NCI-H2196 (cell line): ENCODE measurements at regions not wholly inside any gene's neighbourhood (a gene's known extent, or its start where the extent isn't known, plus 50 kb on each side); places are given as distances from the start of the nearest gene placed in this dataset.
"Not testable (repeated sequence)": the region's sequence is repeated elsewhere in the genome, so short reads cannot be mapped to it uniquely, and the experiment has no call there.

ENCODE experiments used
- DNase-seq: peaks from one replicate; lab custom pipeline; 2025; ENCODE audit not compliant: unreplicated experiment; lab: John Stamatoyannopoulos, UW

- DNase-seq: no peak
These were observed 610.5 kb downstream of the HTR1B start for GRCh38 chr6:76852776-76853175.

- not testable (repeated sequence) for DNase-seq
These were observed 613.9 kb downstream of the HTR1B start for GRCh38 chr6:76849274-76849970.

- no peak for DNase-seq
These were observed 620.1 kb downstream of the HTR1B start for GRCh38 chr6:76843054-76843822.

- DNase-seq: no peak
These were observed 622.4 kb downstream of the HTR1B start for GRCh38 chr6:76840865-76841264.

DNA sequence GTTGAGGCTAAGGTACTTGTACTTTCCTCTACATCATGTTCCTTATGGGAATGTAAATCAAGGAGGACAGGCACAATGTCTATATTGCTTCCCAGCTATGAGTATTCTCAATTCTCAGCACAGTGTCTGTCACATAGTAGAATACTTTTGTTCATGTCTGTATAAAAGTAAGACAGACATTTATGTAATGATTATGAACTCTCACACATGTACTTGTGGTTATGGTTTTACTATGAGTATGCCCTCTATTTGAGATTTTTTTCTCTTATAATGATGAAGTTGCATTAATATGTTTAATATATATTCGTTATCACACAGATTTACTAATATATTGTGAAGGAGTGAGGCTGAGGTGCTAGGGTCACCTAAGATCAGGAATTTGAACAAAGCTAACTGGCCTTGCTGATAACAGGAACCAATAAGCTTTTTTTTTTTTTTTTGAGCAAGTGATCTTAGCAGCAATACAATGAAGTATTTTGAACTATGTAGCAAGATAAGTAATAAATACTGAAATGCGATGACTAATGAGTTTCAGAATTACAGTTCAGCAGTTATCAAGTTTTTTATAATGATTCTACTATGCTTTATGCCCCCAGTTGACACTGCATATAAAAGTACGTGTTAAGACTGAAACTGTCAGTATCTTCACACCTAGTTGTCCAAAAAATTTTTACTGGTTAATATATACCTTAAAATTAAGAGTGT lies 623.1 kb downstream of the HTR1B start:
- DNase-seq: no peak

- no peak for DNase-seq
These were observed 623.8 kb downstream of the HTR1B start for GRCh38 chr6:76839505-76839904.

- DNase-seq: no peak
These were observed 625.7 kb downstream of the HTR1B start for GRCh38 chr6:76837564-76837963.

GRCh38 chr6:76835695-76836094 lies 627.6 kb downstream of the HTR1B start:
- no peak for DNase-seq

- DNase-seq: no peak
These were observed 628.0 kb downstream of the HTR1B start for GRCh38 chr6:76835293-76835692.

DNA sequence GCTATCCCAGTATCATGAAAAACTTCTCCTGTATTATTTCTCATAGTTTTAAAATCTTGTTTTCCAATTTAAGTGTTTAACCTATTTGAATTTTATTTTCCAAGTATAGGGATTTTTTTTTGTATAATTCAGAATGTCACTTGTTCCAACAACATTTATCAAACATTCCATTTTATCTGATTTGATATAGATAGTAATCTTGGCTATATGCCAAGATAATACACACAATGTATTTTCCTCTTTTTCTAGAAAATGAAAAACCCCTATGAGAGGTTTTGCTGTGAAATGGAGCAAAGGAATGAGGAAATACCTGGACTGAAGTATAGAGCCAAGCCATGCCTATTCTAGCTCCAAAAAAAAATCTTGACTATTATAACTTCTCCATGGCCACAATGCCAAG lies 628.9 kb downstream of the HTR1B start:
- no peak for DNase-seq

- DNase-seq: no peak
These were observed 632.0 kb downstream of the HTR1B start for GRCh38 chr6:76831299-76831698.

DNA sequence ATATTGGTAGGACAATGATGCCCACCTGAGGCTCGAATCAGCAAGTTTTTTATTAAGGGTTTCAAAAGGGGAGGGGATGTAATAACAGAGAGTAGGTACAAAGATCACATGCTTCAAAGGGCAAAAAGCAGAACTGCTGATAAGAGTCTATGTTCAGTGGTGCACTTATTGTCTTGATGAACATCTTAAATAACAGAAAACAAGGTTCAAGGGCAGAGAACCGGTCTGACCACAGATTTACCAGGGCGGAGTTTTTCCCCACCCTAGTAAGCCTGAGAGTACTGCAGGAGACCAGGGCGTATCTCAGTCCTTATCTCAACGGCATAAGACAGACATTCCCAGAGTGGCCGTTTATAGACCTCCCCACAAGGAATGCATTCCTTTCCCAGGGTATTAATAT lies 639.7 kb downstream of the HTR1B start:
- DNase-seq: not testable (repeated sequence)

DNA sequence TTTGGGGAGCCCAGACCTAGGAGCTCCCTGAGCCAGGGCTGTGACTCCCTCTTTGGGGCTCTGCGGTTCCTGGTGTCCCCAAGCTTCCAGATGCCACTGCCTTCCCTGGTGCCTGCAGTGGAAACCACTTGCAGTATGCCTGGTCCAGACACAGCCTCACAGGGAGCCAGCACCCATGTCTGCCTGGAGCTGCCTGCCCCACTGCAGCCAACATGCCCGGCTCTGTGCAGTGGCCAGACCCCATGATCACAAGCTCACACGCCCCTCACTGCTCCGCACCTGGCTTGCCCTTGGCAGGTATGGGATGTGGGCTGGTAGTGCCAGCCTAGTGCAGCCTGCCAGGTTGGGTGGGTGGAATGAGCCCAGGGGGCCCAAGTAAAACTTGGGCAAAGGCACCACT lies 644.8 kb downstream of the HTR1B start:
- DNase-seq: no peak

DNA sequence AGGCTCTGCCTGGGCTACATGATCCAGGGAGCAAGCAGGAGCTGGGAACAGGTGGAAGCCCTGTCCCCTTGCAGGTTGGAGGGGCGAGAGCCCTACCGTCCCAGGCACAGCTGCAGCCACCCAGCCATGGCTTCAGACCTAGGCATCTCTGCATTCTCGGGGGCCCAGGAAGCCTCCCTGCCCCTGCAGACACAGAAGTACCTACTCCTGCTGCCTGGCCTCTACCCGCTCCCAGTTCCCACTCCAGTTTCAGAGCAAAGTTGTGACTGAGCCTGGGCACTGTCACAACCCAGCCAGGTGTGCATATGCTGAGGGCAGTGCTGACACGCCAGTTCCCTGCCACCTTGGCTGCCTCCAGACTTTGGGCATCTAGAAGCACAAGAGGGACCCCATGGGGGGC lies 645.9 kb downstream of the HTR1B start:
- no peak for DNase-seq

- DNase-seq: no peak
These were observed 648.5 kb downstream of the HTR1B start for GRCh38 chr6:76814496-76815458.

DNA sequence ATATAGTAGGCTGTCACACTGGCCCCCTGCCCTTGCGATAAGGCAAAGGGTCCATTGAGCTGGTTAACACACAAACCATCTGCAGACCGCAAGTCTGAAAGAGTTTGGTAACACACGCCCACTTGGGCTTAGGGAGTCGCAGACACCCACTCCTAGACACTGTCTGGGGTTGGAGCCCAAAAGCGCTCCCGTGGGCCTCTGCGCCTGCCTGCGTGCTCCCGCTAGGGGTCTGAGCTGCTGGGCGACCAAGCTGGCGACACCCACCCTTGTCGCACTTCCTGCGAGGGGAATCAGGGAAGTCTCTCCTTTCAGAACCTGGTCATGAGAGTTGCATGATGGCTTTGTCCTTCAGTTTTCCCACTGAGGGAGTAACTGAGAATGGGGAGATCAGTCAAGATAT lies 653.0 kb downstream of the HTR1B start:
- DNase-seq: no peak

DNA sequence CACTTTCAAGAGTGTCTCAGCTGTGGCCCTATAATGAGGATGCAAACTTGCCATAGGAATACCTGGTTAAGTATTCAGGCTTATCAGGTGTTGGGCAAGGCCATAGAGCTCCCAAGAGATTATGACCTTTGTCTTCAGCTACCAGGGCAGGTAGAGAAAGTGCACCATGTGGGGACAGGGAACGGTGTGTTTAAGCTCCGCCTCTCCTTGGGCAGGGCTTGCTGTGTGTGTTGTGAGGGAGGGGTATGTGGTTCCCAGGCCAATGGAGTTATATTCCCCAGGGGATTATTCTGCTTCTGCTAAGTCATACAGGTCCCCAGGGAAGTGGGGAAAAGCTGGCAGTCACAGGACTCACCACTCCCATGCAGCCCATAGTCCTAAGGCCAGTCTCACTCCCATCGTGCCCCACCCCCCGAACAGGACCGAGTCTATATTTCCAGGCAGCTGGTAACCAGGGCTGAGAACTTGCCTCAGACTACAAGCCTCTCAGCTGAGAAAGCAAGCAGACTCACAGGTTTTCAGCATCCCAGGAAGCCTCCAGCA lies 660.2 kb downstream of the HTR1B start:
- no peak for DNase-seq

GRCh38 chr6:76792394-76792793 lies 670.9 kb downstream of the HTR1B start:
- DNase-seq: no peak

DNA sequence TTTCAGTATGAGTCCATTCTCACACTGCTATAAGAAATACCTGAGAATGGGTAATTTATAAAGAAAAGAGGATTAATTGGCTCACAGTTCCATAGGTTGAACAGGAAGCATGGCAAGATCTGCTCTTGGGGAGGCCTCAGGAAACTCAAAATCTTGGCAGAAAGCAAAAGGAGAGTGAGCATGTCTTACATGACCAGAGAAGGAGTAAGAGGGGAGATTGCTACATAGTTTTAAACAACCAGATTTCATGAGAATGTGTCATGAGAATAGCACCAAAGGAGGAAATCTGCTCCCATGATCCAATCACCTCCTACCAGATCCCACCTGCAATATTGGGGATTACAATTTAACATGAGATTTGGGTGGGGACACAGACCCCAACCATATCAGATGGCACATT lies 672.4 kb downstream of the HTR1B start:
- no peak for DNase-seq

GRCh38 chr6:76790045-76790796 lies 673.1 kb downstream of the HTR1B start:
- DNase-seq: no peak
